ENCODE measurements at regions not wholly inside any gene's neighbourhood (a gene's known extent, or its start where the extent isn't known, plus 50 kb on each side); places are given as distances from the start of the nearest gene placed in this dataset.

DNA sequence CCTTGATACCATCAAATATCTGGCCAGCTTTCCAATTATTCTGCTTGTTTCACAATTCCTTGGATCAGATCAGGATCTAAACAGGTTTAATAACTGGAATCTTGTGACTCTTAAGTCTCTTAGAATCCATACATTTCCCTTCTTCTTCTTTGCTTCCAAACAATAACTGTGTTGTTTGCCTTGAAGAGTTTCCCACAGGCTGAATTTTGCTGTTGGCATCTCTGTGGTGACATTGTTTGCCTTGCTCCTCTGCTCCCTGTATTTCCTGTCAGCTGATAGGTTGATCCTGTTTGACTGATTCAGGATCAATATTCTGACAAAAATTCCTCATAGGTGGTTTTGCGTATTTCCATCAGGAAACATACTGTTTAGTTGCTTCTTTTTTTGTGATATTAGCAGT is 248.4 kb upstream of the LMCD1 start:
- no peaks in the 10 kb centered on the region for H4K20me1 ChIP-seq (ENCODE audit: insufficient read depth, poor library complexity, severe bottlenecking)
- TF ChIP-seq, protein P1, sequence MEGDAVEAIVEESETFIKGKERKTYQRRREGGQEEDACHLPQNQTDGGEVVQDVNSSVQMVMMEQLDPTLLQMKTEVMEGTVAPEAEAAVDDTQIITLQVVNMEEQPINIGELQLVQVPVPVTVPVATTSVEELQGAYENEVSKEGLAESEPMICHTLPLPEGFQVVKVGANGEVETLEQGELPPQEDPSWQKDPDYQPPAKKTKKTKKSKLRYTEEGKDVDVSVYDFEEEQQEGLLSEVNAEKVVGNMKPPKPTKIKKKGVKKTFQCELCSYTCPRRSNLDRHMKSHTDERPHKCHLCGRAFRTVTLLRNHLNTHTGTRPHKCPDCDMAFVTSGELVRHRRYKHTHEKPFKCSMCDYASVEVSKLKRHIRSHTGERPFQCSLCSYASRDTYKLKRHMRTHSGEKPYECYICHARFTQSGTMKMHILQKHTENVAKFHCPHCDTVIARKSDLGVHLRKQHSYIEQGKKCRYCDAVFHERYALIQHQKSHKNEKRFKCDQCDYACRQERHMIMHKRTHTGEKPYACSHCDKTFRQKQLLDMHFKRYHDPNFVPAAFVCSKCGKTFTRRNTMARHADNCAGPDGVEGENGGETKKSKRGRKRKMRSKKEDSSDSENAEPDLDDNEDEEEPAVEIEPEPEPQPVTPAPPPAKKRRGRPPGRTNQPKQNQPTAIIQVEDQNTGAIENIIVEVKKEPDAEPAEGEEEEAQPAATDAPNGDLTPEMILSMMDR (IDR thresholded peaks at IDR 0.05; ENCODE audit: poor library complexity), result no peak
- no peak for DNase-seq (ENCODE audit: low spot score)
- no peak overlapping the region for H2AFZ ChIP-seq
- H3K79me2 ChIP-seq, result no peaks in the 10 kb centered on the region
- H3K9me3 ChIP-seq (ENCODE audit: low read depth), result no peaks in the 10 kb centered on the region
- H3K4me2 ChIP-seq, result no peak overlapping the region
- H3K27me3 ChIP-seq, result no peaks in the 10 kb centered on the region
- no peaks in the 10 kb centered on the region for H3K9me2 ChIP-seq (replicated peaks; ENCODE audit: insufficient read depth)
- no peaks in the 10 kb centered on the region for H3K36me3 ChIP-seq (replicated peaks; ENCODE audit: insufficient read depth, low read depth)
- H3K4me1 ChIP-seq (ENCODE audit: insufficient read depth), result no peaks in the 10 kb centered on the region
- WGBS (ENCODE audit: low lambda C conversion rate, missing lambda C conversion rate), result 95% methylated on average over 1 of the region's 1 CpG
- H3K27ac ChIP-seq, result no peak overlapping the region
- no peak overlapping the region for H3K4me3 ChIP-seq

DNA sequence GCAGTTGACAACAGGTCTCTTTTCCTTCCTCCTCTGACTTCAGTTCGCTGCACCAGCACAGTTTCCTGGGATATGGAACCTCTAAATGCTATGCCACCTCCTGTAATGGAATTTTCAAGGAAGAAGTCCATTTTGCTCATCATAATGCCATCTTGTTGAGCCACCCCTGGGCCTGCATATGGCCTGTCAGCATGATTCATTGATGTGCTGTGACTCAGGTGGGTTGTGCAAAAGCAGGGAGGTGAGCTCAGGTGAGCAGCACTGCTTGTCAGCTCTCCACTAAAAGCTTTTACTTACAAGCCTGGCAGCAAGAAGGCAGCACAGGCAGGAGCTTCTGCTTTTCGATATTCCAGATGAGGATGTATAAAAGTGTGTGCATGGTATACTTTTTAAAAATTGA is 247.1 kb upstream of the LMCD1 start:
- Histone ChIP-seq H4K20me1 (ENCODE audit: insufficient read depth, poor library complexity, severe bottlenecking) (no peaks in the 10 kb centered on the region), H3K27ac (no peak overlapping the region), H3K79me2 (no peaks in the 10 kb centered on the region), H3K9me3 (ENCODE audit: low read depth) (no peaks in the 10 kb centered on the region), H3K9me2 (replicated peaks; ENCODE audit: insufficient read depth) (no peaks in the 10 kb centered on the region), H3K4me2 (no peak overlapping the region), H3K4me1 (ENCODE audit: insufficient read depth) (no peaks in the 10 kb centered on the region), H3K4me3 (no peak overlapping the region), H3K27me3 (no peaks in the 10 kb centered on the region), H2AFZ (no peak overlapping the region), H3K36me3 (replicated peaks; ENCODE audit: insufficient read depth, low read depth) (no peaks in the 10 kb centered on the region)
- DNase-seq (ENCODE audit: low spot score), result no peak
- WGBS (ENCODE audit: low lambda C conversion rate, missing lambda C conversion rate), result 87% methylated on average over 2 of the region's 2 CpGs
- TF ChIP-seq EZH2 (IDR thresholded peaks at IDR 0.05; ENCODE audit: borderline replicate concordance) (no peak), EZH2phosphoT487 (IDR thresholded peaks at IDR 0.05; ENCODE audit: low read depth, severe bottlenecking, unreplicated experiment) (no peak)
- TF ChIP-seq, protein P1 (IDR thresholded peaks at IDR 0.05; ENCODE audit: poor library complexity), result no peak

- Histone ChIP-seq H3K4me2 (no peak overlapping the region), H3K27me3 (no peaks in the 10 kb centered on the region), H2AFZ (no peak overlapping the region), H3K36me3 (replicated peaks; ENCODE audit: insufficient read depth, low read depth) (no peaks in the 10 kb centered on the region), H3K79me2 (no peaks in the 10 kb centered on the region), H3K9me2 (replicated peaks; ENCODE audit: insufficient read depth) (no peaks in the 10 kb centered on the region), H3K4me1 (ENCODE audit: insufficient read depth) (no peaks in the 10 kb centered on the region), H4K20me1 (ENCODE audit: insufficient read depth, poor library complexity, severe bottlenecking) (no peaks in the 10 kb centered on the region), H3K27ac (no peak overlapping the region), H3K4me3 (no peak overlapping the region), H3K9me3 (ENCODE audit: low read depth) (no peaks in the 10 kb centered on the region)
- no peak for TF ChIP-seq EZH2phosphoT487 (IDR thresholded peaks at IDR 0.05; ENCODE audit: low read depth, severe bottlenecking, unreplicated experiment)
- TF ChIP-seq, protein P1 (IDR thresholded peaks at IDR 0.05; ENCODE audit: poor library complexity), result no peak
- no peak for TF ChIP-seq EZH2 (IDR thresholded peaks at IDR 0.05; ENCODE audit: borderline replicate concordance)
- no peak for DNase-seq (ENCODE audit: low spot score)
- 57% methylated on average over 2 of the region's 2 CpGs for WGBS (ENCODE audit: low lambda C conversion rate, missing lambda C conversion rate)
Measured at GRCh38 chr3:8255725-8256124, 245.9 kb upstream of the LMCD1 start.

GRCh38 chr3:8256441-8257071 is 245.1 kb upstream of the LMCD1 start:
- Histone ChIP-seq H3K9me3 (ENCODE audit: low read depth) (no peaks in the 10 kb centered on the region), H3K9me2 (replicated peaks; ENCODE audit: insufficient read depth) (no peaks in the 10 kb centered on the region), H3K36me3 (replicated peaks; ENCODE audit: insufficient read depth, low read depth) (no peaks in the 10 kb centered on the region), H3K27me3 (no peaks in the 10 kb centered on the region), H3K4me1 (ENCODE audit: insufficient read depth) (no peaks in the 10 kb centered on the region), H3K79me2 (no peaks in the 10 kb centered on the region), H3K27ac (no peak overlapping the region), H3K4me2 (no peak overlapping the region), H2AFZ (no peak overlapping the region), H3K4me3 (no peak overlapping the region), H4K20me1 (ENCODE audit: insufficient read depth, poor library complexity, severe bottlenecking) (no peaks in the 10 kb centered on the region)
- TF ChIP-seq, protein P1 (IDR thresholded peaks at IDR 0.05; ENCODE audit: poor library complexity), result no peak
- TF ChIP-seq EZH2phosphoT487 (IDR thresholded peaks at IDR 0.05; ENCODE audit: low read depth, severe bottlenecking, unreplicated experiment) (no peak), EZH2 (IDR thresholded peaks at IDR 0.05; ENCODE audit: borderline replicate concordance) (no peak)
- WGBS (ENCODE audit: low lambda C conversion rate, missing lambda C conversion rate), result 84% methylated on average over 3 of the region's 3 CpGs
- no peak for DNase-seq (ENCODE audit: low spot score)
